Epithelial cell of proximal tubule (primary cell): ENCODE measurements at regions not wholly inside any gene's neighbourhood (a gene's known extent, or its start where the extent isn't known, plus 50 kb on each side); places are given as distances from the start of the nearest gene placed in this dataset.
"Not testable (repeated sequence)": the region's sequence is repeated elsewhere in the genome, so short reads cannot be mapped to it uniquely, and the experiment has no call there.

Experiments
- DNase-seq: peaks from one replicate; pipeline ENCODE4 v3.0.0-alpha.2; 2011; ENCODE audit warnings: low read depth
- H3K4me3 ChIP-seq: 2 replicates; pipeline ENCODE4 v1.5.1; 2011; ENCODE audit warnings: low read depth, mild to moderate bottlenecking, low read length
- TF ChIP-seq, protein P1 (sequence below): conservative IDR thresholded peaks from 2 replicates; pipeline ENCODE4 v1.5.1; 2012; ENCODE audit warnings: low read depth, mild to moderate bottlenecking, low read length

DNA sequence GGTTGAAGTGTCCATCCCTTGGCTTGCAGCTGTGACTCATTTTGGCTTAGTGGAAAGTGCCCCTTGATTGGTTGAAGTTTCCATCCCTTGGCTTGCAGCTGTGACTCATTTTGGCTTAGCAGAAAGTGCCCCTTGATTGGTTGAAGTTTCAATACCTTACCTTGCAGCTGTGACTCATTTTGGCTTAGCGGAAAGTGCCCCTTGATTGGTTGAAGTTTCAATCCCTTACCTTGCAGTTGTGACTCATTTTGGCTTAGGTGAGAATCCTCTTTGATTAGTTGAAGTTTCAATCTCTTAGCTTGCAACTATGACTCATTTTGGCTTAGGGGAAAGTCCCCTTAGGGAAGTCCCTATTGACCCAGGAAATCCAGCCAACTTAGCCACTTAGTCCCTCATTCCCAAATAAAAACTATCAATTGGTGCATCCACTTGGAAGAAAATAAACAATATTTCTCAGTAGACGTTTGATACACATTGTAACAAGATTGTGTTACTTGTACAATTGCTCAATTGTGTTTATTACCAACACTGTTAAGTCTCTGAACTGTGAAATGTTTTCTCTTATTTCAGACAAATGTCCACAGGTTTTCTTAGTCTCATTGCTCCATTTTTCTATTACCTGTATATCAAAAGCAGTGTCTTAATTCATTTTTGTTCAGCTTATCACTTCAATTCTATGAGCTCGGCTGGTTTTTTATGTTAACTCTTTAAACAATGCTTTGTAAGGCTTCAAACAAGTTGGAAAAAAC is 2308.8 kb upstream of the ACO1 start:
- peak; percentile 25 for DNase-seq
- TF ChIP-seq, protein P1, sequence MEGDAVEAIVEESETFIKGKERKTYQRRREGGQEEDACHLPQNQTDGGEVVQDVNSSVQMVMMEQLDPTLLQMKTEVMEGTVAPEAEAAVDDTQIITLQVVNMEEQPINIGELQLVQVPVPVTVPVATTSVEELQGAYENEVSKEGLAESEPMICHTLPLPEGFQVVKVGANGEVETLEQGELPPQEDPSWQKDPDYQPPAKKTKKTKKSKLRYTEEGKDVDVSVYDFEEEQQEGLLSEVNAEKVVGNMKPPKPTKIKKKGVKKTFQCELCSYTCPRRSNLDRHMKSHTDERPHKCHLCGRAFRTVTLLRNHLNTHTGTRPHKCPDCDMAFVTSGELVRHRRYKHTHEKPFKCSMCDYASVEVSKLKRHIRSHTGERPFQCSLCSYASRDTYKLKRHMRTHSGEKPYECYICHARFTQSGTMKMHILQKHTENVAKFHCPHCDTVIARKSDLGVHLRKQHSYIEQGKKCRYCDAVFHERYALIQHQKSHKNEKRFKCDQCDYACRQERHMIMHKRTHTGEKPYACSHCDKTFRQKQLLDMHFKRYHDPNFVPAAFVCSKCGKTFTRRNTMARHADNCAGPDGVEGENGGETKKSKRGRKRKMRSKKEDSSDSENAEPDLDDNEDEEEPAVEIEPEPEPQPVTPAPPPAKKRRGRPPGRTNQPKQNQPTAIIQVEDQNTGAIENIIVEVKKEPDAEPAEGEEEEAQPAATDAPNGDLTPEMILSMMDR = no peak

DNA sequence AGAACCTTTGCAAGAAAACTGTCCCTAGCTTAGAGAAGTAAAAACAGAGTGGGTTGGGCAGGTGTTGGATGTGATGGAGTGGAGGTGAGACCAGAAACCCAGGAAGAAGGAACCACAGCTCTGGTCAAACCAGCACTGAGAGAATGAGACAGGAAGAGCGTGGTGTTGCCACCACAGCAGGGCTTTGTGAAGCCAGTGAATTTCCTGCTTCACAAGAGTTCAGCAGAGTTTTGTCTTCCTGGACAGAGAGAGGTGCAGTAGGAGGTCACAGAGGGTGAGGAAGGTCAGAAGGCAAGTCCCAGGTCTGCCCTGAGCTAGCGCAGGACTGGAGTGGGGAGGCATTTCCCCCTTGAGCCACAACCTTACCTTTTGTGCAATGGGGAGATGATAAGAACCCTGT is 2306.2 kb upstream of the ACO1 start:
- TF ChIP-seq, protein P1 = no peak
- no peak for DNase-seq
- no peak overlapping the region for H3K4me3 ChIP-seq

More for the DNA sequence above, 2308.8 kb upstream of the ACO1 start:
- H3K4me3 ChIP-seq = no peak overlapping the region

DNA sequence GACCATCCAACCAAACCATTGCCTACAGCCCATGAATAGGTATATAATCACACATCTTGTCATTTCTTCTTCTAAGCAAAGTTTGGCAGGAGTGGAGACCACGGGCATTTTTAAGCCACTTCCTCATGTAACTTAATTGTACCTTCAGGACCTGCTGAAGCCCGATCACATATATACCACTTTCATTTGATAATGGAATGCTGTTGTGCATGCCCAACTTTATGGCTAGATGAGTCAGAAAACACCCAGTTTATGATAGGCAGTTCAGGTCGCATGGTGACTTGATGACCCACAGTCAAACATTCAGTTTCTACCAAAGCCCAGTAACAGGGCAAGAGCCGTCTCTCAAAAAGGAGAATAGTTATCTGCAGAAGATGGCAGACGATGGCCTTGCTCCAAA is 2295.0 kb upstream of the ACO1 start:
- no peak overlapping the region for H3K4me3 ChIP-seq
- no peak for DNase-seq
- TF ChIP-seq, protein P1 = no peak

DNA sequence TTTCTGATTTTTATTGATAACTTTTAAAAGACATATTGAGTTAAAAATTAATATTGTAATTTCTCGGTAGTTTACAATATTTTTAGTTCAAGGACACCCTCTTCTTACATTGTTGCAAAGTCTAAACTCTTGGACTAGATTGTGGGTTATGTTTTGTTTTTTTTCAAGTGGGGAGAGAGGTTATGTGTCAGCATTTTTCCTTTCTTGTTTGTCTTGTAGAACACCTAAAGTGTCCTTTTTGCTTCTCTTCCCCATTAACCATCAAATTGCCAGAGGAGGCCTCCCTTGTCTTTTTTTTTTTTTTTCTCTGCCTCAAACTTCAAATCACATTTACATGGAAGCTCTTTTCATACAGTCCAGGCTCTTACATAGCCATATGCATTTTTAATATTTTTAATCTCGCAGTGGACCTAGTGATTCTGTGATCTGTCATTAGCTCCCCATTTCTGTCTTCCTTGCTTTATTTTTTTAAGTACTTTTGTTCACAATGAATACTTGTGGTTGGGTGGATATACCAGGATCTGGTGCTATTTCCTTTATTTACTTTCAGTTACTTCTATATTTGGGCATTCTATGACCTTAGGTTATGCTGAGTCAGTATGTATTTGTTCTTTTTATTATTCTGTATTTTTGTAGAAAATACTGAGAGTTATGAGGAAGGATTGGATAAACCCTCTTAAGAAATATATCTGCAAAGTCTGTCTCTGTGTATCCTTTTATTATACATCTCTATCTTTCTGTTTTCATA is 2280.6 kb upstream of the ACO1 start:
- H3K4me3 ChIP-seq = no peak overlapping the region
- no peak for DNase-seq
- TF ChIP-seq, protein P1 = no peak

DNA sequence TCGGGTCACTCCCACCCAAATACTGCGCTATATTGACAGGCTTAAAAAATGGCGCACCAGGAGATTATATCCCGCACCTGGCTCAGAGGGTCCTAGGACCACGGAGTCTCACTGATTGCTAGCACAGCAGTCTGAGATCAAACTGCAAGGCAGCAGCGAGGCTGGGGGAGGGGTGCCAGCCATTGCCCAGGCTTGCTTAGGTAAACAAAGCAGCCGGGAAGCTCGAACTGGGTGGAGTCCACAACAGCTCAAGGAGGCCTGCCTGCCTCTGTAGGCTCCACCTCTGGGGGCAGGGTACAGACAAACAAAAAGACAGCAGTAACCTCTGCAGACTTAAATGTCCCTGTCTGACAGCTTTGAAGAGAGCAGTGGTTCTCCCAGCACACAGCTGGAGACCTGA is 2277.3 kb upstream of the ACO1 start:
- H3K4me3 ChIP-seq, DNase-seq: not testable (repeated sequence)

DNA sequence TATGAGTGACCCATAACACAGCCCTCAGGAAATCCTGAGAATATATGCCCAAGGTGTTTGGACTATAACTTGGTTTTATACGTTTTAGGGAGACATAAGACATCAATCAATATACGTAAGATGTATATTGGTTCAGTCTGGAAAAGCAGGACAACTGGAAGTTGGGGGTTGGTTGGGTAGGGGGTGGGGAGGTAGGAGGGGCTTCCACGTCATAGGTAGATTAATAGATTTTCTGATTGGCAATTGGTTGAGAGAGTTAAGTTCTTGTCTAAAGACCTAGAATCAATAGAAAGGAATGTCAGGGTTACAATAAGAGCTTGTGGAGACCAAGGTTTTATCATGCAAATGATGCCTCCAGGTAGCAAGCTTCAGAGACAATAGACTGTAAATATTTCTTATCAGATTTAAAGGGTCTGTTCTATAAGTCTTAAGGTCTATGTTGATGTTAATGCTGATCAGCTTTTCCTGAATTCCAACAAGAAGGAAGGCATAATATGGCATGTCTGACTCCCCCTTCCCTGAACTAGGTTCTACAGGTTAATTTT is 2267.7 kb upstream of the ACO1 start:
- H3K4me3 ChIP-seq = no peak overlapping the region
- TF ChIP-seq, protein P1 = no peak
- no peak for DNase-seq

DNA sequence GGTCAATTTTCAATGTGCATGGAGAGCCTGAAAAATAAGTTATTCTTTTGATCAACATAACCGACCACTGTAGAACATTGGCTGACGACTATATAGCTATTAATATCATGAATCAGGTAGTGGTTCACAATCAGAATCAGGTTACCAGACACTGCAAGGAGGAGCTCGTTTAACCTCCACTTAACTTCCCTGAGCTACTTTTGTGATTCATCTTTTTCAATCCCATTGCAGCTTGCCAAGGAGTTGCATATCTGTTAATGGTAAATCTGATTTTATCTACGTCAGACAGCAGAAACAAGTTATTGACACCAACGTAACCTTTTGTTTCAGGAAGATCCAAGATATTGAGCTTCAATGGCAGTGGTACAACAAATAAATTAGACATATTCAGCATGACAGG is 2263.8 kb upstream of the ACO1 start:
- DNase-seq = no peak
- H3K4me3 ChIP-seq = no peak overlapping the region
- TF ChIP-seq, protein P1 = no peak
